Neutrophil (primary cell): ENCODE measurements at regions not wholly inside any gene's neighbourhood (a gene's known extent, or its start where the extent isn't known, plus 50 kb on each side); places are given as distances from the start of the nearest gene placed in this dataset.

Source experiments
- H3K27ac ChIP-seq: fragments of 200-600 bp; sonication (generic); 2 replicates; pipeline ENCODE4 v1.5.1; 2016; ENCODE audit warnings: mild to moderate bottlenecking, moderate library complexity
- H3K27me3 ChIP-seq: fragments of 200-600 bp; sonication (generic); 2 replicates; pipeline ENCODE4 v1.6.0; 2016; ENCODE audit warnings: mild to moderate bottlenecking
- H3K36me3 ChIP-seq: fragments of 200-600 bp; sonication (generic); 2 replicates; pipeline ENCODE4 v1.5.1; 2017
- H3K4me1 ChIP-seq, 2 experiments: fragments of 200-600 bp in 1 of 2; sonication (generic) in 1 of 2; 1 replicate in 1 of 2; 2 replicates in 1 of 2; pipeline versions ENCODE4 v1.5.1 to v1.6.1; 2013 to 2016; ENCODE audit warnings: low read depth in 1 of 2, low read length in 1 of 2, mild to moderate bottlenecking in 1 of 2, moderate library complexity in 1 of 2; ENCODE audit not compliant: control insufficient read depth in 1 of 2, insufficient read depth in 1 of 2
- H3K4me3 ChIP-seq, 2 experiments: fragments of 200-600 bp in 1 of 2; sonication (generic) in 1 of 2; 1 replicate in 1 of 2; 2 replicates in 1 of 2; pipeline ENCODE4 v1.5.1; 2013 to 2016; ENCODE audit warnings: low read depth in 1 of 2, low read length in 1 of 2, mild to moderate bottlenecking in 1 of 2, moderate library complexity in 1 of 2
- H3K9me3 ChIP-seq: fragments of 200-600 bp; sonication (generic); 2 replicates; pipeline ENCODE4 v1.5.1; 2016
- CTCF ChIP-seq: fragments of 200-600 bp; sonication (generic); IDR thresholded peaks from 2 replicates; pipeline ENCODE4 v1.5.1; 2016; ENCODE audit warnings: antibody characterized with exemption

DNA sequence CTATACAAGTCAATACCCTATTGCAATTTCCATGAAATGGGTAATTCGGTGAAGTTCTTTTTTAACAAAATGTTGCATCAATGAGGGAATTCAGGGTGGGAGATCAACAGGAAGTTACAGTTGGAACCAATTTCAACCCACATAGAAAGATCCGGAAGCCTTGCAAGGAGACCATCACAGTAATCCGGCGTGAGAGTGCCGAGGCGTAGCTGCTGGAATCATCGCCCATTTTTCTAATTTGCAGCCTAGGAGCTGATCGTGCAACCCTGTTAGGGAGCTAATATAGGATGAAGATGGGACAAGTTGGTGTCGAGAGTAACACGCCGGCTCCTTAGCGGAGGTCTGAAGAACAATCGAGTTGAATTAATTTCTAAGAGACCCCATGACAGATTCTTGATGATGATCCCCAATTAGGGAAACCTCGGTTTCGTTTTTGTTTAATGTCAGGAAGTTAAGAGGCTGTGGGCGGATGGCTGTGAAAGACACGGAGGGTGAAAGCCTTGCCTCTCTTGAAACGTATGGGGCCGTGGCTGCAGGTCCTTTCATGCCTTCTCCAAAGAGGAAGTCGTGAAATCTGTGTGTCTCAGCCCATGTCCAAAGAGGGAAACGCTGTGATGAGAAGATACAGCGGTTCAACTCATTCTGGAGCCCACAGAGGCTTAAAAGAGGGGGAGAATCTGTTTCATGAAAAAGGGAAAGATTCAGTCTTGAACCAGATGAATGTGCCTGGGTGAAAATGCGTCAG, 51.2 kb upstream of the CARD11 start:
- Histone ChIP-seq H3K4me3 (peak overlapping the region; percentile 24 to 49), H3K4me1 (peaks cover 34 to 35% of the 10 kb centered on the region in 2 experiments)

GRCh38 chr7:3097734-3098133, 54.1 kb upstream of the CARD11 start:
- Histone ChIP-seq H3K27me3 (peaks cover 36% of the 10 kb centered on the region), H3K4me3 (no peak overlapping the region)

More for the DNA sequence above, 51.2 kb upstream of the CARD11 start:
- TF ChIP-seq CTCF = no peak
- peak overlapping the region; percentile 60 for H3K27ac ChIP-seq
- H3K9me3 ChIP-seq = no peaks in the 10 kb centered on the region
- H3K27me3 ChIP-seq = peaks cover 51% of the 10 kb centered on the region
- no peaks in the 10 kb centered on the region for H3K36me3 ChIP-seq

GRCh38 chr7:3102159-3102558, 58.5 kb upstream of the CARD11 start:
- no peak overlapping the region for H3K4me3 ChIP-seq
- H3K9me3 ChIP-seq = no peaks in the 10 kb centered on the region
- H3K4me1 ChIP-seq = no peaks in the 10 kb centered on the region
- TF ChIP-seq CTCF = no peak
- peaks cover 8% of the 10 kb centered on the region for H3K27me3 ChIP-seq
- H3K27ac ChIP-seq = no peak overlapping the region
- H3K36me3 ChIP-seq = no peaks in the 10 kb centered on the region

More at GRCh38 chr7:3097734-3098133, 54.1 kb upstream of the CARD11 start:
- no peak for TF ChIP-seq CTCF
- Histone ChIP-seq H3K27ac (no peak overlapping the region), H3K36me3 (no peaks in the 10 kb centered on the region), H3K9me3 (no peaks in the 10 kb centered on the region), H3K4me1 (peaks cover 24 to 25% of the 10 kb centered on the region in 2 experiments)

- Histone ChIP-seq H3K4me3 (no peak overlapping the region), H3K4me1 (no peaks in the 10 kb centered on the region), H3K9me3 (no peaks in the 10 kb centered on the region), H3K27me3 (no peaks in the 10 kb centered on the region), H3K27ac (no peak overlapping the region), H3K36me3 (no peaks in the 10 kb centered on the region)
- TF ChIP-seq CTCF = no peak
These were observed 60.1 kb upstream of the CARD11 start for GRCh38 chr7:3103614-3104398.

DNA sequence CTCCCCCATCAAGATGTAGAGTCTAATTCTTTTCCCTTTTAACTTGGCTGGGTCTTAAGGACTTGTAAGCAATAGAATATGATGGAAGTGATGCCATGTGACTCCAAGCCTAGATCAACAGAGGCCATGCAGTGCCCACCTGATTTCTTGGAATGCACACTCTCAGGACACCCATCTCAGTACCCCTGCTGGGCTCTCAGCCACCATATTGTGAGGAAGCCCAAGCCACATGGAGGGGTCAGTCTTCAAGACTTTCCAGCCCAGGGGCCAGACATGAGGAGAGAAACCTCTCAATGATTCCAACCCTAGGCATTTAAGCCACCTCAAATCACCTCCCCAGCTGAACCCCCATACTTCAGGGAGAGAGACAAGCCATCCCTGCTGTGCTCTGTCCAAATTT, 62.2 kb upstream of the CARD11 start:
- H3K27me3 ChIP-seq = no peaks in the 10 kb centered on the region
- no peak for TF ChIP-seq CTCF
- no peak overlapping the region for H3K27ac ChIP-seq
- no peaks in the 10 kb centered on the region for H3K36me3 ChIP-seq
- H3K4me1 ChIP-seq = no peaks in the 10 kb centered on the region
- no peaks in the 10 kb centered on the region for H3K9me3 ChIP-seq
- H3K4me3 ChIP-seq = no peak overlapping the region
